ENCODE measurements at regions not wholly inside any gene's neighbourhood (a gene's known extent, or its start where the extent isn't known, plus 50 kb on each side); places are given as distances from the start of the nearest gene placed in this dataset.

DNA sequence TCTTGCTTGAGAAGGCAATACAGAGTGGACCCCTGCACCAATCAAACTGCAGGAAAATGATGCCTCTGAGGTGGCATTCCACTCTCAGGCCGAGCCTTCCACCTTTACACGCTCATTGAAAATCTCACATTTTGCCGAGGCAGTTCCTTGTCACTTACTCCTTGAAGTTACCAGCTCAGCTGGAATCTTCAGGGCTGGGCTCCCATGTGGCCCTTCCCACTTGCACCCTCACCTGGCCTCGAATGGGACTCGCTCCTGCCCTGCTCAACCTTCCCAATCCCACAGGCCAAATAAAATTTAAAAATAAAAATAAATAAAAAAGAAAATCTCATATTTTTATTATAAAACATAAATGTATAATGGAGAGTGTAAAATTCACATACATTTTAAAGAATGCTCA, 790.7 kb upstream of the COBL start:
- H3K9me3 ChIP-seq (ENCODE audit: control extremely low read depth in 1 of 5, control insufficient read depth in 4 of 5, insufficient read depth in 2 of 5, low read depth in 1 of 5, low read length in 4 of 5) = no peaks in the 10 kb centered on the region
- no peaks in the 10 kb centered on the region for H3K4me1 ChIP-seq (ENCODE audit: control extremely low read depth in 1 of 4, control insufficient read depth in 4 of 4, insufficient read depth in 4 of 4, low read length in 3 of 4)
- no peak overlapping the region for H3K4me3 ChIP-seq (ENCODE audit: control insufficient read depth in 1 of 7, extremely low read depth in 1 of 7, insufficient read depth in 4 of 7, low read depth in 2 of 7, low read length in 6 of 7)
- H3K36me3 ChIP-seq (ENCODE audit: control insufficient read depth in 4 of 4, insufficient read depth in 4 of 4, low read length in 3 of 4) = no peaks in the 10 kb centered on the region
- POLR2A ChIA-PET = no interaction called here
- no peak for DNase-seq
- H3K27ac ChIP-seq (ENCODE audit: insufficient read depth in 1 of 2, low read depth in 1 of 2, low read length in 2 of 2, poor library complexity in 1 of 2, severe bottlenecking in 2 of 2) = no peak overlapping the region
- CTCF ChIA-PET = no interaction called here
- H3K27me3 ChIP-seq (replicated peaks in 2 of 5; ENCODE audit: control insufficient read depth in 4 of 5, insufficient read depth in 5 of 5, low read length in 4 of 5) = no peaks in the 10 kb centered on the region
- 89% methylated on average over 3 of the region's 5 CpGs for WGBS (ENCODE audit: insufficient coverage)

DNA sequence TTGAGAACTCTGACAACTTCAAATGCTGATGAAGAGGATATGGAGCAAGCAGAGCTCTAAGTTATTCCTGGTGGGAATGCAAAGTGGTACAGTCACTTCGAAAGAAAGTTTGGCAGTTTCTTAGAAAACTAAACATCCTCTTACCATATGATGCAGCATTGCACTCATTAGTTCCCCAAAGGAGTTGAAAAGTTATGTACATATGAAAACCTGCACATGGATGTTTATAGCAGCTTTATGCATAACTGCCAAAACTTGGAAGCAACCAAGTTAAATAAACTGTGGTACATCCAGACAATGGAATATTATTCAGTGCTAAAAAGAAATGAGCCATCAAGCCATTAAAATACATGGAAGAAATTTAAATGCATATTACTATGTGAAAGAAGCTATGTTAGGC, 779.3 kb upstream of the COBL start:
- H3K4me1 ChIP-seq (ENCODE audit: control extremely low read depth in 1 of 4, control insufficient read depth in 4 of 4, insufficient read depth in 4 of 4, low read length in 3 of 4) = no peaks in the 10 kb centered on the region
- DNase-seq = no peak
- POLR2A ChIA-PET = no interaction called here
- no peaks in the 10 kb centered on the region for H3K36me3 ChIP-seq (ENCODE audit: control insufficient read depth in 4 of 4, insufficient read depth in 4 of 4, low read length in 3 of 4)
- no CpG with 5 or more reads among the region's 1 CpG for WGBS (ENCODE audit: insufficient coverage)
- peaks cover 0 to 6% (median 0%) of the 10 kb centered on the region in 5 experiments for H3K9me3 ChIP-seq (ENCODE audit: control extremely low read depth in 1 of 5, control insufficient read depth in 4 of 5, insufficient read depth in 2 of 5, low read depth in 1 of 5, low read length in 4 of 5)
- no peak overlapping the region for H3K4me3 ChIP-seq (ENCODE audit: control insufficient read depth in 1 of 7, extremely low read depth in 1 of 7, insufficient read depth in 4 of 7, low read depth in 2 of 7, low read length in 6 of 7)
- no peak overlapping the region for H3K27ac ChIP-seq (ENCODE audit: insufficient read depth in 1 of 2, low read depth in 1 of 2, low read length in 2 of 2, poor library complexity in 1 of 2, severe bottlenecking in 2 of 2)
- CTCF ChIA-PET = no interaction called here
- H3K27me3 ChIP-seq (replicated peaks in 2 of 5; ENCODE audit: control insufficient read depth in 4 of 5, insufficient read depth in 5 of 5, low read length in 4 of 5) = peaks cover 0 to 2% (median 0%) of the 10 kb centered on the region in 5 experiments

DNA sequence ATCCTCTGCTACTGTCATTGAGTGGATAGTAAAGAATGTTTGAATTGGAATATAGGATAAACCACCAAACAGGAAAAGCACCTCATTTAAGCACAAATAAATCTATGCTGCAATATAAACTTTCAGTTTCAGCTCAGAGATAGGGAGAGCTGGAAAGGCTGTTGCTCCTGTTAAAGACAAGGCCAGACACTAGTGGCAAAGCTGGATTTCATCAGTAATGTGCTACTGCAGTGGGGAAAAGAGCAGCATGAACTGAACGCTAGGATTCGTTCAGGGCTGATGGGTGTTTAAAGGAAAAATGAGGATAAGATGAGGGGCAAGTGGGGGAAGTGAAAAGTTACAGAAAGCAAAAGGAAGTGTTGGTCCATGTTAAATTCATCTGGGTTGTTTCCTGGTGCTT, 775.4 kb upstream of the COBL start:
- Histone ChIP-seq H3K4me1 (ENCODE audit: control extremely low read depth in 1 of 4, control insufficient read depth in 4 of 4, insufficient read depth in 4 of 4, low read length in 3 of 4) (peaks cover 0 to 7% (median 0%) of the 10 kb centered on the region in 4 experiments), H3K27ac (ENCODE audit: insufficient read depth in 1 of 2, low read depth in 1 of 2, low read length in 2 of 2, poor library complexity in 1 of 2, severe bottlenecking in 2 of 2) (no peak overlapping the region), H3K9me3 (ENCODE audit: control extremely low read depth in 1 of 5, control insufficient read depth in 4 of 5, insufficient read depth in 2 of 5, low read depth in 1 of 5, low read length in 4 of 5) (peaks cover 0 to 4% (median 2%) of the 10 kb centered on the region in 5 experiments), H3K27me3 (replicated peaks in 2 of 5; ENCODE audit: control insufficient read depth in 4 of 5, insufficient read depth in 5 of 5, low read length in 4 of 5) (peaks cover 3 to 18% (median 12%) of the 10 kb centered on the region in 5 experiments), H3K4me3 (ENCODE audit: control insufficient read depth in 1 of 7, extremely low read depth in 1 of 7, insufficient read depth in 4 of 7, low read depth in 2 of 7, low read length in 6 of 7) (no peak overlapping the region), H3K36me3 (ENCODE audit: control insufficient read depth in 4 of 4, insufficient read depth in 4 of 4, low read length in 3 of 4) (no peaks in the 10 kb centered on the region)
- CTCF ChIA-PET = no interaction called here
- DNase-seq = no peak
- WGBS (ENCODE audit: insufficient coverage) = 100% methylated on average over 2 of the region's 2 CpGs
- POLR2A ChIA-PET = no interaction called here

DNA sequence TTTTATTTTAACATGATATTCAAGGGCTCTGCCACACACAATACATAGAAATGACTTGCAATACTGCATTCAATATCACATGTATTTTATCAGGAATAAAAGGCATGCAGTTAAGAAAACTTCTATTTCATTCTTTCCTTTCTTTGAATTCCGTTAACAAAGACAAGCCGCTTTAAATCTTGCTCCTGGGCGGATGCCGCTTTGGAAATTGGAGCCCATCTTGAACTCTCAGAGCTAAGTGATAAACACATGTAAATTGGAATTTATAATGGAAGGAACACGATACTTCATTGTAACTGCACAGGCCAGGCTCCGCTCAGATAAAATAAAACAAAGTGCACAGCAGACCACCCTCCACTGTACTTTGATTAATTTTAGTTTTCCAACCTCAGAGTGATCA, 774.5 kb upstream of the COBL start:
- no peak for DNase-seq
- H3K9me3 ChIP-seq (ENCODE audit: control extremely low read depth in 1 of 5, control insufficient read depth in 4 of 5, insufficient read depth in 2 of 5, low read depth in 1 of 5, low read length in 4 of 5) = peaks cover 0 to 2% (median 0%) of the 10 kb centered on the region in 5 experiments
- no peak overlapping the region for H3K4me3 ChIP-seq (ENCODE audit: control insufficient read depth in 1 of 7, extremely low read depth in 1 of 7, insufficient read depth in 4 of 7, low read depth in 2 of 7, low read length in 6 of 7)
- no peak overlapping the region for H3K27ac ChIP-seq (ENCODE audit: insufficient read depth in 1 of 2, low read depth in 1 of 2, low read length in 2 of 2, poor library complexity in 1 of 2, severe bottlenecking in 2 of 2)
- ChIA-PET CTCF (no interaction called here), POLR2A (no interaction called here)
- WGBS (ENCODE audit: insufficient coverage) = 100% methylated on average over 2 of the region's 6 CpGs
- peaks cover 3 to 18% (median 12%) of the 10 kb centered on the region in 5 experiments for H3K27me3 ChIP-seq (replicated peaks in 2 of 5; ENCODE audit: control insufficient read depth in 4 of 5, insufficient read depth in 5 of 5, low read length in 4 of 5)
- no peaks in the 10 kb centered on the region for H3K36me3 ChIP-seq (ENCODE audit: control insufficient read depth in 4 of 4, insufficient read depth in 4 of 4, low read length in 3 of 4)
- peaks cover 0 to 7% (median 0%) of the 10 kb centered on the region in 4 experiments for H3K4me1 ChIP-seq (ENCODE audit: control extremely low read depth in 1 of 4, control insufficient read depth in 4 of 4, insufficient read depth in 4 of 4, low read length in 3 of 4)

DNA sequence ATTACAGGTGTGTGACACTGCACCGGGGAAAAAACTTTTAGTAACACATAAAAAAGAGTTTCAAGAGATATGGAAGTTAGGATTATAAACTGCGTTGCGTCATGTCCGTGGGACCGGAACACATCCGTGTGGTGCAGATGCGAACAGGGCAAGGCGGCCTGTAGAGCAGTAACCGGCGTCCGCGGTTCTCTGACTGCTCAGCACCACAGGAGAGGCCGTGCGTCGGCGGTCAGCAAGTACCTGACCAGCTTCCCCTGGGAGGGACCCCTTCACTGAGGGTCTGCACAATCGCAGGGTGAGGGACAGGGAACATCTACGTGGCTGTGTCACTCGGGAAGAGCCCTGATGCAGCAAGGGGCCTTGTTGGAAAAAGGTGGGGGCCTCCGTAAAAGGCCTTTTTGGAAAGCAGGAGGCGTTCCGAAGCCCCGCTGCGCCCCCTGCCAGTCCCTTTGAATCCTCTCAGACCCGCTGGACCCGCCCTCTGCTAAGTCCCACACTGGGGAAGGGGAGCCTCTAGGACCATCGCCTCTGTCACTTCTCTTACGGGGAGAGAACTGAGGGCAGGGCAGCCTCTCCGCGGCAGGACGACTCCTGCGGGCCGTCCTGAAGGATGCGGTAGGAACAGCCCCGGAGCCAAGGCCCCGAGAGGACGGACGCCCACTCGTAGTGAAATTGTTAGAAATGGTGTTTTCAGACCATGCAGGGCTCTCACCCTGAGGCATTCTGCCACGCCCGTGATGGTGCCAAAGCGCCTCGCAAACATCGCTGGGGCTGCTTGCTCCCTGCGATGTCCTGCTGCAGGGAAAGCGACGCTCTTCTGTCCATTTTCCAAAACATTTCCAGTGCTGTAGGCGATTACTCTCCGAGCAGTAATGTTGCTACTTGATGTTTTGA, 771.6 kb upstream of the COBL start:
- POLR2A ChIA-PET = no interaction called here
- H3K9me3 ChIP-seq (ENCODE audit: control extremely low read depth in 1 of 5, control insufficient read depth in 4 of 5, insufficient read depth in 2 of 5, low read depth in 1 of 5, low read length in 4 of 5) = peaks cover 0 to 2% (median 0%) of the 10 kb centered on the region in 5 experiments
- H3K27ac ChIP-seq (ENCODE audit: insufficient read depth in 1 of 2, low read depth in 1 of 2, low read length in 2 of 2, poor library complexity in 1 of 2, severe bottlenecking in 2 of 2) = no peak overlapping the region
- 12% methylated on average over 34 of the region's 49 CpGs for WGBS (ENCODE audit: insufficient coverage)
- peaks cover 0 to 7% (median 0%) of the 10 kb centered on the region in 4 experiments for H3K4me1 ChIP-seq (ENCODE audit: control extremely low read depth in 1 of 4, control insufficient read depth in 4 of 4, insufficient read depth in 4 of 4, low read length in 3 of 4)
- H3K27me3 ChIP-seq (replicated peaks in 2 of 5; ENCODE audit: control insufficient read depth in 4 of 5, insufficient read depth in 5 of 5, low read length in 4 of 5) = peaks cover 3 to 18% (median 12%) of the 10 kb centered on the region in 5 experiments
- peak overlapping the region in 2 of 7 experiments; percentile 11 to 56 for H3K4me3 ChIP-seq (ENCODE audit: control insufficient read depth in 1 of 7, extremely low read depth in 1 of 7, insufficient read depth in 4 of 7, low read depth in 2 of 7, low read length in 6 of 7)
- DNase-seq = peak in 2 of 3 donors; percentile 1 to 25
- CTCF ChIA-PET = no interaction called here
- no peaks in the 10 kb centered on the region for H3K36me3 ChIP-seq (ENCODE audit: control insufficient read depth in 4 of 4, insufficient read depth in 4 of 4, low read length in 3 of 4)

DNA sequence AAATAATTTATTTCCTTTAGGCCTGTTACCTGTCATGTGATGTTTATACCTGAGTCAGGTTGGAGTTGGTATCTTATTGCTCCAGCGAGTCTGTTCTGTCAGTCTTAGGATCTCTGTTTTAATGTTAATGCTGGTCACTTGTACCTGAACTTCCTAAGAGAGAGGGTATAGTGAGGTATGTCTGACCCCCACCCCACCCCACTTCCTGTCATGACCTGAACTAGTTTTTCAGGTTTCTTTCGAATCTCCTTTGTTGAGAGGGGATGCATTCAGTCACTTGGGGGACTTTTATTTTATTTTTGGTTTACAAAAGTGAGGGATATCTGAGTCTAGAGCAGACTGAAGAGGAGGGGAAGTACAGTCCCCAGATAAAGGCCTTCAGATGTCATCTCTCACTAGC, 769.0 kb upstream of the COBL start:
- no peak for DNase-seq
- Histone ChIP-seq H3K9me3 (ENCODE audit: control extremely low read depth in 1 of 5, control insufficient read depth in 4 of 5, insufficient read depth in 2 of 5, low read depth in 1 of 5, low read length in 4 of 5) (peaks cover 0 to 2% (median 0%) of the 10 kb centered on the region in 5 experiments), H3K4me1 (ENCODE audit: control extremely low read depth in 1 of 4, control insufficient read depth in 4 of 4, insufficient read depth in 4 of 4, low read length in 3 of 4) (peaks cover 0 to 7% (median 0%) of the 10 kb centered on the region in 4 experiments), H3K27me3 (replicated peaks in 2 of 5; ENCODE audit: control insufficient read depth in 4 of 5, insufficient read depth in 5 of 5, low read length in 4 of 5) (peaks cover 3 to 18% (median 11%) of the 10 kb centered on the region in 5 experiments), H3K4me3 (ENCODE audit: control insufficient read depth in 1 of 7, extremely low read depth in 1 of 7, insufficient read depth in 4 of 7, low read depth in 2 of 7, low read length in 6 of 7) (no peak overlapping the region), H3K36me3 (ENCODE audit: control insufficient read depth in 4 of 4, insufficient read depth in 4 of 4, low read length in 3 of 4) (no peaks in the 10 kb centered on the region), H3K27ac (ENCODE audit: insufficient read depth in 1 of 2, low read depth in 1 of 2, low read length in 2 of 2, poor library complexity in 1 of 2, severe bottlenecking in 2 of 2) (no peak overlapping the region)
- POLR2A ChIA-PET = no interaction called here
- WGBS (ENCODE audit: insufficient coverage) = no CpG with 5 or more reads among the region's 2 CpGs
- CTCF ChIA-PET = no interaction called here

DNA sequence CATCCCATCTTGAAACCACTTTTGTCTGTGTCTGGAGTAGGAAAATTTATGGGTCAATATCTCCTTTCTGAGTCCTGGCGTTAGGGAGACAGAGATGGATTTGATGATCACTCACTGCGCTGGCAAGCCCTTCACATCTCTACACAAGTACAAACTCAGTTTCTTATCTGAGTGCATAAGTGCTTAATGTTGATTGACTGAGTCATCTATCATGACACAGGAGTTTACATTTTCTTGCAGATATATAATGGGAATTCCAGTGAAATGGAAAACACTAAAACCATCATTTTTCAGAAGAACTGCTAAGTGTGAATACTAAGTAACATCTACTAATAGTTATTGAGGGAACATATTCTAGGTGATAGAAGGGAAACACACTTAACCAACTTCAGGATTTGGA, 763.9 kb upstream of the COBL start:
- CTCF ChIA-PET = no interaction called here
- Histone ChIP-seq H3K4me1 (ENCODE audit: control extremely low read depth in 1 of 4, control insufficient read depth in 4 of 4, insufficient read depth in 4 of 4, low read length in 3 of 4) (no peaks in the 10 kb centered on the region), H3K4me3 (ENCODE audit: control insufficient read depth in 1 of 7, extremely low read depth in 1 of 7, insufficient read depth in 4 of 7, low read depth in 2 of 7, low read length in 6 of 7) (no peak overlapping the region), H3K27me3 (replicated peaks in 2 of 5; ENCODE audit: control insufficient read depth in 4 of 5, insufficient read depth in 5 of 5, low read length in 4 of 5) (no peaks in the 10 kb centered on the region), H3K27ac (ENCODE audit: insufficient read depth in 1 of 2, low read depth in 1 of 2, low read length in 2 of 2, poor library complexity in 1 of 2, severe bottlenecking in 2 of 2) (no peak overlapping the region), H3K9me3 (ENCODE audit: control extremely low read depth in 1 of 5, control insufficient read depth in 4 of 5, insufficient read depth in 2 of 5, low read depth in 1 of 5, low read length in 4 of 5) (no peaks in the 10 kb centered on the region), H3K36me3 (ENCODE audit: control insufficient read depth in 4 of 4, insufficient read depth in 4 of 4, low read length in 3 of 4) (no peaks in the 10 kb centered on the region)
- no CpG with 5 or more reads among the region's 2 CpGs for WGBS (ENCODE audit: insufficient coverage)
- POLR2A ChIA-PET = no interaction called here
- DNase-seq = no peak
